ENCODE measurements at regions not wholly inside any gene's neighbourhood (a gene's known extent, or its start where the extent isn't known, plus 50 kb on each side); places are given as distances from the start of the nearest gene placed in this dataset.

- H4K20me1 ChIP-seq (ENCODE audit: insufficient read depth, low read length), result no peaks in the 10 kb centered on the region
- H3K36me3 ChIP-seq (replicated peaks; ENCODE audit: low read depth, low read length), result no peaks in the 10 kb centered on the region
- no peak overlapping the region for H2AFZ ChIP-seq (ENCODE audit: low read depth, low read length)
- no peaks in the 10 kb centered on the region for H3K79me2 ChIP-seq (ENCODE audit: low read length)
- H3K4me2 ChIP-seq (ENCODE audit: low read length), result no peak overlapping the region
- no peaks in the 10 kb centered on the region for H3K9me3 ChIP-seq (ENCODE audit: insufficient read depth, low read length)
- TF ChIP-seq EZH2phosphoT487 (IDR thresholded peaks at IDR 0.05; ENCODE audit: low read depth) (no peak), CTCF (IDR thresholded peaks at IDR 0.05; ENCODE audit: low read depth, low read length) (no peak)
- H3K27me3 ChIP-seq (ENCODE audit: low read depth, low read length), result peaks cover 4% of the 10 kb centered on the region; the same call in 1 of the 2 replicates
- H3K4me3 ChIP-seq (ENCODE audit: low read length), result no peak overlapping the region
- H3K27ac ChIP-seq (ENCODE audit: low read length), result no peak overlapping the region
- peaks cover 5% of the 10 kb centered on the region; the same call in 1 of the 2 replicates for H3K4me1 ChIP-seq (ENCODE audit: low read length)
- H3K9ac ChIP-seq (ENCODE audit: low read length), result no peak overlapping the region
Measured at GRCh38 chr1:34657266-34657665, 97.6 kb upstream of the GJB5 start.

- H3K9me3 ChIP-seq (ENCODE audit: insufficient read depth, low read length), result no peaks in the 10 kb centered on the region
Measured at GRCh38 chr1:34657849-34658248, 97.0 kb upstream of the GJB5 start.

GRCh38 chr1:34663031-34663430 is 91.8 kb upstream of the GJB5 start:
- Histone ChIP-seq H3K27ac (ENCODE audit: low read length) (no peak overlapping the region), H3K4me1 (ENCODE audit: low read length) (no peaks in the 10 kb centered on the region), H3K36me3 (replicated peaks; ENCODE audit: low read depth, low read length) (no peaks in the 10 kb centered on the region), H4K20me1 (ENCODE audit: insufficient read depth, low read length) (no peaks in the 10 kb centered on the region), H3K4me3 (ENCODE audit: low read length) (no peak overlapping the region), H3K27me3 (ENCODE audit: low read depth, low read length) (no peaks in the 10 kb centered on the region; the same call in 1 of the 2 replicates), H2AFZ (ENCODE audit: low read depth, low read length) (no peak overlapping the region), H3K79me2 (ENCODE audit: low read length) (no peaks in the 10 kb centered on the region), H3K9me3 (ENCODE audit: insufficient read depth, low read length) (no peaks in the 10 kb centered on the region), H3K9ac (ENCODE audit: low read length) (no peak overlapping the region), H3K4me2 (ENCODE audit: low read length) (no peak overlapping the region)
- TF ChIP-seq CTCF (IDR thresholded peaks at IDR 0.05; ENCODE audit: low read depth, low read length) (no peak), EZH2phosphoT487 (IDR thresholded peaks at IDR 0.05; ENCODE audit: low read depth) (no peak)

More at GRCh38 chr1:34657849-34658248, 97.0 kb upstream of the GJB5 start:
- no peak overlapping the region for H3K4me2 ChIP-seq (ENCODE audit: low read length)
- H3K79me2 ChIP-seq (ENCODE audit: low read length), result no peaks in the 10 kb centered on the region
- H3K36me3 ChIP-seq (replicated peaks; ENCODE audit: low read depth, low read length), result no peaks in the 10 kb centered on the region
- no peaks in the 10 kb centered on the region for H4K20me1 ChIP-seq (ENCODE audit: insufficient read depth, low read length)
- H3K4me1 ChIP-seq (ENCODE audit: low read length), result peaks cover 5% of the 10 kb centered on the region; the same call in 1 of the 2 replicates
- TF ChIP-seq CTCF (IDR thresholded peaks at IDR 0.05; ENCODE audit: low read depth, low read length) (no peak), EZH2phosphoT487 (IDR thresholded peaks at IDR 0.05; ENCODE audit: low read depth) (no peak)
- H3K9ac ChIP-seq (ENCODE audit: low read length), result no peak overlapping the region
- peaks cover 4% of the 10 kb centered on the region; the same call in 1 of the 2 replicates for H3K27me3 ChIP-seq (ENCODE audit: low read depth, low read length)
- no peak overlapping the region for H3K4me3 ChIP-seq (ENCODE audit: low read length)
- H3K27ac ChIP-seq (ENCODE audit: low read length), result no peak overlapping the region
- no peak overlapping the region for H2AFZ ChIP-seq (ENCODE audit: low read depth, low read length)

GRCh38 chr1:34668063-34668462 is 86.8 kb upstream of the GJB5 start:
- H3K9me3 ChIP-seq (ENCODE audit: insufficient read depth, low read length), result no peaks in the 10 kb centered on the region
- no peak overlapping the region for H3K4me3 ChIP-seq (ENCODE audit: low read length)
- no peak for TF ChIP-seq EZH2phosphoT487 (IDR thresholded peaks at IDR 0.05; ENCODE audit: low read depth)
- no peak for TF ChIP-seq CTCF (IDR thresholded peaks at IDR 0.05; ENCODE audit: low read depth, low read length)
- H3K9ac ChIP-seq (ENCODE audit: low read length), result no peak overlapping the region
- H3K36me3 ChIP-seq (replicated peaks; ENCODE audit: low read depth, low read length), result no peaks in the 10 kb centered on the region
- H3K27ac ChIP-seq (ENCODE audit: low read length), result no peak overlapping the region
- no peaks in the 10 kb centered on the region for H3K79me2 ChIP-seq (ENCODE audit: low read length)
- H2AFZ ChIP-seq (ENCODE audit: low read depth, low read length), result no peak overlapping the region
- H4K20me1 ChIP-seq (ENCODE audit: insufficient read depth, low read length), result no peaks in the 10 kb centered on the region
- H3K4me1 ChIP-seq (ENCODE audit: low read length), result no peaks in the 10 kb centered on the region
- H3K27me3 ChIP-seq (ENCODE audit: low read depth, low read length), result no peaks in the 10 kb centered on the region; the same call in 1 of the 2 replicates
- no peak overlapping the region for H3K4me2 ChIP-seq (ENCODE audit: low read length)

All from OCI-LY3 (cell line).